ENCODE measurements at regions not wholly inside any gene's neighbourhood (a gene's known extent, or its start where the extent isn't known, plus 50 kb on each side); places are given as distances from the start of the nearest gene placed in this dataset.

DNA sequence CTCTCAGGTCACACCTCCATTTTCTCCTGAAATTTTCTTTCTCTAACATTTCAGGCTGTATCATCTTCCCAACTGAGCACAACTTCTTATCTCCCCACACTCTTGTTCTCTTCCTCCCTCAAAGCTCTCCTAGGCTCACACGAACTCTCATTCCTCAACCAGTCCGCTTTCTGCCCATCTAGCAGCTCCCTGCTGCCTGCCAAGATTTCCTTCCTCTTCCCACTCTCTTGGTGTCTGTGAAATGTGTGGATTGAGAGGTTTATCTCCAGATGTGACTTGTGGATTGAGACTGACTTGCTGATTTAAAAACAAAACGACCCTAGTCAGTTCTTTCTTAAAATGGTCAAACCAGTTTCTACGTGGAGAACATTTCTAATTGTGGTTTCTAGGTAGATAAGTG is 106.3 kb downstream of the MTNR1B start:
- DNase-seq (ENCODE audit: low read depth, low spot score) = no peak
- Mint-ChIP-seq H3K4me1 (peaks cover 9% of the 10 kb centered on the region), H3K27me3 (ENCODE audit: low read depth) (peaks cover 5% of the 10 kb centered on the region), H3K36me3 (ENCODE audit: low read depth) (no peaks in the 10 kb centered on the region), H3K27ac (ENCODE audit: unreplicated experiment) (no peak overlapping the region), H3K4me3 (no peak overlapping the region), H3K9me3 (peaks cover 2% of the 10 kb centered on the region)
- TF ChIP-seq, protein P1, sequence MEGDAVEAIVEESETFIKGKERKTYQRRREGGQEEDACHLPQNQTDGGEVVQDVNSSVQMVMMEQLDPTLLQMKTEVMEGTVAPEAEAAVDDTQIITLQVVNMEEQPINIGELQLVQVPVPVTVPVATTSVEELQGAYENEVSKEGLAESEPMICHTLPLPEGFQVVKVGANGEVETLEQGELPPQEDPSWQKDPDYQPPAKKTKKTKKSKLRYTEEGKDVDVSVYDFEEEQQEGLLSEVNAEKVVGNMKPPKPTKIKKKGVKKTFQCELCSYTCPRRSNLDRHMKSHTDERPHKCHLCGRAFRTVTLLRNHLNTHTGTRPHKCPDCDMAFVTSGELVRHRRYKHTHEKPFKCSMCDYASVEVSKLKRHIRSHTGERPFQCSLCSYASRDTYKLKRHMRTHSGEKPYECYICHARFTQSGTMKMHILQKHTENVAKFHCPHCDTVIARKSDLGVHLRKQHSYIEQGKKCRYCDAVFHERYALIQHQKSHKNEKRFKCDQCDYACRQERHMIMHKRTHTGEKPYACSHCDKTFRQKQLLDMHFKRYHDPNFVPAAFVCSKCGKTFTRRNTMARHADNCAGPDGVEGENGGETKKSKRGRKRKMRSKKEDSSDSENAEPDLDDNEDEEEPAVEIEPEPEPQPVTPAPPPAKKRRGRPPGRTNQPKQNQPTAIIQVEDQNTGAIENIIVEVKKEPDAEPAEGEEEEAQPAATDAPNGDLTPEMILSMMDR (conservative IDR thresholded peaks at IDR 0.05) = no peak

DNA sequence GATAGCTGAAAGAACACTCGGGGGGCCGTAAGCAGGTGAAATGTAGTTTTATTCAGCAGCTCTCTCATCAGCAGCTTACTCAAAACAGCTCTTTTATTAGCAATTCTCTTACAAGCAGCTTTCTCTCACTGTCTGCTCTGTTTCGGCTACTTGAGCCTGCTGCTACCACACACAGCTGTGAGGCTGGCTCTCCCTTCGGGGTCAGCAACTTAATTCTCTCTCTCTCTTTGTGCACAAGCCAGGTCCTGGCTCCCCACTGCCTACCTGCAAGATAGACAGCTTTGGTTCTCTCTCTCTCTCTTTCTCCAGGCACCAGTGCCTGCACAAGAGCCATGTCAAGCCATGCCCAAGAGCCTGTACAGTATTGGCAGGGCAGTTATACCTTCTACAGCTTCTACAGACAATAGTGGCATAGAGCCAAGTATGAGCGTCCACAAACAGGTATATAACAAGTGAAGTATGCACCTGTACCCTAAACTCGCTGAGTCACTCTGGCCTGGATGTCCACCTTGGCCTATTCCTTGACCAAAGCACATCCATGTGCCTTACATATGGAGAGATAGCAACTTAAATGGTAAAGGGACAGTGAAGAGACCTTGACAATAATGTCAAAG is 110.8 kb downstream of the MTNR1B start:
- Mint-ChIP-seq H3K4me3 (no peak overlapping the region), H3K27ac (ENCODE audit: unreplicated experiment) (no peak overlapping the region), H3K27me3 (ENCODE audit: low read depth) (peaks cover 7% of the 10 kb centered on the region), H3K4me1 (peaks cover 11% of the 10 kb centered on the region), H3K9me3 (no peaks in the 10 kb centered on the region), H3K36me3 (ENCODE audit: low read depth) (no peaks in the 10 kb centered on the region)
- DNase-seq (ENCODE audit: low read depth, low spot score) = no peak
- TF ChIP-seq, protein P1 (conservative IDR thresholded peaks at IDR 0.05) = no peak

DNA sequence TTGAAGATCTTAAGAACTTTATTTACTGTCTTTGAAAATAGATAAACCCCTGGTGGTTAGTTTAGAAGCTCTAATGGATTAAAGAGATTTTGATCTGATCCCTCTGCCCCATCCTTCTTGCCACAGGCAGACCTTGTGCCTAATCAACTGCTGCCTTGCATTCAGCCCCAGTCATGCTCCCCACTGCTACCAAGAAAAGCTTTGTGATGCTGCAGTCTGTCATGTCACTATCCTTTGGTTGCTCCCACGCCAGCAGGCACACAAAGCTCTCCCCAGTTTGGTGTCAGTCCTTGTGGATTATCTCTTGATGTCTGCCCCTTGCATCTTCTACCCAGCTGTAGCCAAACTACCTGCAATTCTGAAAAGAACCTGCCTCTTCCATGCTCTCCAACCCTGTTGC is 112.2 kb downstream of the MTNR1B start:
- H3K27me3 Mint-ChIP-seq (ENCODE audit: low read depth) = peaks cover 2% of the 10 kb centered on the region
- no peak overlapping the region for H3K4me3 Mint-ChIP-seq
- peaks cover 16% of the 10 kb centered on the region for H3K4me1 Mint-ChIP-seq
- no peak overlapping the region for H3K27ac Mint-ChIP-seq (ENCODE audit: unreplicated experiment)
- H3K9me3 Mint-ChIP-seq = no peaks in the 10 kb centered on the region
- TF ChIP-seq, protein P1 (conservative IDR thresholded peaks at IDR 0.05) = no peak
- no peaks in the 10 kb centered on the region for H3K36me3 Mint-ChIP-seq (ENCODE audit: low read depth)
- DNase-seq (ENCODE audit: low read depth, low spot score) = no peak

DNA sequence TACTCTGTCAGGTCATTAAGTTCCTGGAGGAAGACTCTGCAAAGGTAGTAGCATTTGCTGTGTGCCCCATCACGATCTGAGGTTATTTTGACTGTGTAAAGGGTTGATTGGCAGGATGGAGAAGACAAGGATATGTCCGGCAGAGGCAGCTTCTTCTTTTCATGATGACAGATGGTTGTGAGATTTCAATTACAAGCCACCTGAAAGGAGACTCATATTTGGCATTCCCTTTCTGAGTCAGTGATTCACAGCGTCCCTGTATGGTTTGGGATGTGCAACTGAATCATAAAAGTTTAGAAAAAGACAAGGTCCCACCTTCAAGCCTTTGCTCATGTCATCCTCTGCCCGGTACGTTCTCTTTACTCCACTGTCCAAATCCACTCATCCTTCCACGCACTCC is 113.4 kb downstream of the MTNR1B start:
- Mint-ChIP-seq H3K27me3 (ENCODE audit: low read depth) (peaks cover 2% of the 10 kb centered on the region), H3K36me3 (ENCODE audit: low read depth) (no peaks in the 10 kb centered on the region), H3K4me1 (peaks cover 16% of the 10 kb centered on the region), H3K9me3 (no peaks in the 10 kb centered on the region), H3K27ac (ENCODE audit: unreplicated experiment) (no peak overlapping the region), H3K4me3 (no peak overlapping the region)
- TF ChIP-seq, protein P1 (conservative IDR thresholded peaks at IDR 0.05) = no peak
- no peak for DNase-seq (ENCODE audit: low read depth, low spot score)

DNA sequence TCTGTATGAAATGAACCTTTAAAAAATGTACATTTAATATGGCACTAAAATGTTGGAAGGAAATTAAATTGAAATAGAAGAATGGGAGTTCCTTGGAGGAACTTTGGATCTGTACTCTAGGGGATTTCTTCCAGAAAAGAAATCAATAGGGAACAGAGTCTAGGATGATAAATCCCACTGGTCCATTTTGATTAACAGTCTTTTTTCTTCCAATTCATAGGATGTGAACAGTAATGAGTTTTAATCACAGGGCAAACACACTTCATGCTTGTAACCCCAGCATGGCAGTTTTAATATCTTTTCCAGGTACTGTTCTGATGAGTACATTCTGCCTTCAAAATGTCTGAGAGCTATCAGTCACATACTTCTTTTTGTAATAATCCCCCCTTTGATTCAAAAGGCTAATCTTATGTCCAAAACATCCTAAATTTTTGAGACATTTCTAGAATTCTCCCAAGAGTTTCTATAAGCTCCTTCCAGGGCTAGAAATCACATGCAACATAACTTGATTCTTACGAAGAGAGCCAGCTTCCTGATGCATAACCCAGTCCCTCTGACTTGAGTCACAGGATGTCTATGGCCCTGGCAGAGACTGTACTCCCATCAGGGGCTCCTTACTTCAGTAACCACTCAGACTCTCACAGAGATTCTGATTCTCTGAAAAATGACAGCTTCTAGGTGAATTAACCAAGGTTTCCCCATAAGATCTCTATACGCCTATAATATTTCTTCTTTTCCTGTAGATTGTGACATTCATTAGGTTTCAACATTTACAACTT is 112.9 kb downstream of the SLC36A4 start:
- Mint-ChIP-seq H3K4me3 (no peak overlapping the region), H3K36me3 (ENCODE audit: low read depth) (no peaks in the 10 kb centered on the region), H3K27me3 (ENCODE audit: low read depth) (peaks cover 2% of the 10 kb centered on the region), H3K4me1 (peaks cover 22% of the 10 kb centered on the region), H3K27ac (ENCODE audit: unreplicated experiment) (no peak overlapping the region), H3K9me3 (no peaks in the 10 kb centered on the region)
- TF ChIP-seq, protein P1 (conservative IDR thresholded peaks at IDR 0.05) = no peak
- no peak for DNase-seq (ENCODE audit: low read depth, low spot score)
